Loucy (cell line): ENCODE measurements at regions not wholly inside any gene's neighbourhood (a gene's known extent, or its start where the extent isn't known, plus 50 kb on each side); places are given as distances from the start of the nearest gene placed in this dataset.
A peak's percentile ranks its signal among the peaks of the same experiment; 100 is the strongest.

ENCODE experiments used
- H2AFZ ChIP-seq: fragments of 200-600 bp; sonication (generic); 2 replicates; pipeline ENCODE4 v1.6.0; 2016; ENCODE audit warnings: antibody characterized with exemption, mild to moderate bottlenecking, low read length, moderate library complexity
- H3F3A ChIP-seq: fragments of 200-600 bp; 2 replicates; pipeline ENCODE4 v1.6.0; 2016; ENCODE audit warnings: antibody characterized with exemption, low read depth, mild to moderate bottlenecking
- H3K27me3 ChIP-seq: fragments of 200-600 bp; sonication (generic); 2 replicates; pipeline ENCODE4 v1.6.1; 2014; ENCODE audit warnings: low read length, mild to moderate bottlenecking; ENCODE audit not compliant: insufficient read depth, poor library complexity, severe bottlenecking
- H3K36me3 ChIP-seq: fragments of 200-600 bp; sonication (generic); 2 replicates; pipeline ENCODE4 v1.6.1; 2016; ENCODE audit warnings: low read length; ENCODE audit not compliant: insufficient read depth
- H3K4me1 ChIP-seq: fragments of 200-600 bp; sonication (generic); 2 replicates; pipeline ENCODE4 v1.5.1; 2014; ENCODE audit warnings: low read length, mild to moderate bottlenecking; ENCODE audit not compliant: insufficient read depth, poor library complexity, severe bottlenecking
- H3K4me2 ChIP-seq: fragments of 200-600 bp; sonication (generic); 2 replicates; pipeline ENCODE4 v1.6.0; 2014; ENCODE audit warnings: antibody characterized with exemption, low read length, low read depth, mild to moderate bottlenecking; ENCODE audit not compliant: poor library complexity, severe bottlenecking
- H3K4me3 ChIP-seq: fragments of 200-600 bp; sonication (generic); 2 replicates; pipeline ENCODE4 v1.5.1; 2014; ENCODE audit warnings: low read length, mild to moderate bottlenecking, mixed read lengths; ENCODE audit not compliant: poor library complexity, severe bottlenecking
- H3K79me2 ChIP-seq: fragments of 200-600 bp; sonication (generic); 2 replicates; pipeline ENCODE4 v1.6.1; 2014; ENCODE audit warnings: low read length; ENCODE audit not compliant: insufficient read depth
- H3K9ac ChIP-seq: fragments of 200-600 bp; sonication (generic); 2 replicates; pipeline ENCODE4 v1.6.0; 2014; ENCODE audit warnings: mild to moderate bottlenecking, low read depth, low read length, moderate library complexity; ENCODE audit not compliant: poor library complexity, severe bottlenecking
- H3K9me2 ChIP-seq: fragments of 200-600 bp; sonication (generic); replicated peaks from 2 replicates; pipeline ENCODE4 v1.6.1; 2016; ENCODE audit warnings: low read depth, low read length, mixed read lengths
- H3K9me3 ChIP-seq: fragments of 200-600 bp; sonication (generic); 2 replicates; pipeline ENCODE4 v1.6.1; 2014; ENCODE audit warnings: mild to moderate bottlenecking, antibody characterized with exemption, low read length, low read depth; ENCODE audit not compliant: insufficient read depth
- H4K20me1 ChIP-seq: fragments of 200-600 bp; sonication (generic); 2 replicates; pipeline ENCODE4 v1.6.0; 2014; ENCODE audit warnings: antibody characterized with exemption, low read length, mild to moderate bottlenecking; ENCODE audit not compliant: insufficient read depth, poor library complexity, severe bottlenecking
- EZH2phosphoT487 ChIP-seq: fragments of 200-600 bp; IDR thresholded peaks from 2 replicates; pipeline ENCODE4 v1.6.1; 2018; ENCODE audit warnings: antibody characterized with exemption, mild to moderate bottlenecking, moderate library complexity, borderline replicate concordance
- TF ChIP-seq, protein P1 (sequence below): fragments of 200-600 bp; sonication (generic); conservative IDR thresholded peaks from 2 replicates; pipeline ENCODE4 v1.5.1; 2014; ENCODE audit warnings: mild to moderate bottlenecking, antibody characterized with exemption, low read length

DNA sequence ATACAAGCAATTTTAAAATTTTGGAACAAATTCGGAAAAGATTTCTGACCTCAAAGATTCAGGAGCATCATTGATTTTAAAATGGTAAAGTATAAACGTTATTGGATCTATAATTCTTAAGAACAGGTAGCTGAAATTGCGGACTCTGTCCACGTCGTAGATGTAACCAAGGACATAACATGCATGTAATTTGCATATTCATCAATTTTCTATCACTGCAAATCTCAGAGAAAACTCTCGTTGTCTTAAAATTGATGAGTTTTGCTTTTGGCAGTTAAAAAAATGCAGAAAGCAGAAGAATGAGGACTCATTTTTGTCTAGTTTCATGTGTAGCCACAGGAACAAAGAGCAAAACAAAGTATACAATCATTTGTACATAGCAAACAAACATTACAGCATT, 1094.4 kb downstream of the SI start:
- Histone ChIP-seq H3K4me3 (no peak overlapping the region), H2AFZ (no peak overlapping the region), H3K4me1 (no peaks in the 10 kb centered on the region), H4K20me1 (no peaks in the 10 kb centered on the region), H3K9me2 (no peaks in the 10 kb centered on the region), H3F3A (no peaks in the 10 kb centered on the region), H3K36me3 (no peaks in the 10 kb centered on the region), H3K27me3 (no peaks in the 10 kb centered on the region), H3K79me2 (no peaks in the 10 kb centered on the region), H3K9ac (no peak overlapping the region), H3K4me2 (no peak overlapping the region), H3K9me3 (no peaks in the 10 kb centered on the region)
- TF ChIP-seq, protein P1, sequence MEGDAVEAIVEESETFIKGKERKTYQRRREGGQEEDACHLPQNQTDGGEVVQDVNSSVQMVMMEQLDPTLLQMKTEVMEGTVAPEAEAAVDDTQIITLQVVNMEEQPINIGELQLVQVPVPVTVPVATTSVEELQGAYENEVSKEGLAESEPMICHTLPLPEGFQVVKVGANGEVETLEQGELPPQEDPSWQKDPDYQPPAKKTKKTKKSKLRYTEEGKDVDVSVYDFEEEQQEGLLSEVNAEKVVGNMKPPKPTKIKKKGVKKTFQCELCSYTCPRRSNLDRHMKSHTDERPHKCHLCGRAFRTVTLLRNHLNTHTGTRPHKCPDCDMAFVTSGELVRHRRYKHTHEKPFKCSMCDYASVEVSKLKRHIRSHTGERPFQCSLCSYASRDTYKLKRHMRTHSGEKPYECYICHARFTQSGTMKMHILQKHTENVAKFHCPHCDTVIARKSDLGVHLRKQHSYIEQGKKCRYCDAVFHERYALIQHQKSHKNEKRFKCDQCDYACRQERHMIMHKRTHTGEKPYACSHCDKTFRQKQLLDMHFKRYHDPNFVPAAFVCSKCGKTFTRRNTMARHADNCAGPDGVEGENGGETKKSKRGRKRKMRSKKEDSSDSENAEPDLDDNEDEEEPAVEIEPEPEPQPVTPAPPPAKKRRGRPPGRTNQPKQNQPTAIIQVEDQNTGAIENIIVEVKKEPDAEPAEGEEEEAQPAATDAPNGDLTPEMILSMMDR, result no peak
- no peak for TF ChIP-seq EZH2phosphoT487

DNA sequence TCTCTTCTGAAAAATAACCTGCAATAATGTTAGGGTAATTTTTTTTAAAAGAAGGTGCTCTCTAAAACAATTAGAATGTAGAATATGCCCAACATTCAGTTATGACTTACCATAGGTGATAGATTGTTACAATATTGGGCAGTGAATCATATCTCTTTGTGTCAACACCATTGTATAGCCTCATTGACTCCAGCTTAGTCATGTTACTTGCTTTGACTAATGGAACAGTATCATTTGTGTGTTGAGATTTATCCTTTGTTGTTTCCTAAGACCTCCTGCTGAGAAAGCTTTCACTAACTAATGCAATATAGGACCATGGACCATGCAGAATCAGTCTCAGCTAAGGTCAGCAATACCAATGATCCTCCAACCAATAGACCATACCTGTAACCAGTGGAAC, 1106.4 kb downstream of the SI start:
- no peaks in the 10 kb centered on the region for H3K9me3 ChIP-seq
- no peak overlapping the region for H2AFZ ChIP-seq
- H3K4me2 ChIP-seq, result no peak overlapping the region
- no peaks in the 10 kb centered on the region for H3K36me3 ChIP-seq
- 0 out of 2 replicates have a peak, but pooled peaks cover 4% of the 10 kb centered on the region for H3K9me2 ChIP-seq
- TF ChIP-seq, protein P1, result no peak
- no peak for TF ChIP-seq EZH2phosphoT487
- H3K9ac ChIP-seq, result no peak overlapping the region
- no peaks in the 10 kb centered on the region for H3F3A ChIP-seq
- no peaks in the 10 kb centered on the region for H3K79me2 ChIP-seq
- no peaks in the 10 kb centered on the region for H3K27me3 ChIP-seq
- H3K4me3 ChIP-seq, result no peak overlapping the region
- no peaks in the 10 kb centered on the region for H3K4me1 ChIP-seq
- no peaks in the 10 kb centered on the region for H4K20me1 ChIP-seq

DNA sequence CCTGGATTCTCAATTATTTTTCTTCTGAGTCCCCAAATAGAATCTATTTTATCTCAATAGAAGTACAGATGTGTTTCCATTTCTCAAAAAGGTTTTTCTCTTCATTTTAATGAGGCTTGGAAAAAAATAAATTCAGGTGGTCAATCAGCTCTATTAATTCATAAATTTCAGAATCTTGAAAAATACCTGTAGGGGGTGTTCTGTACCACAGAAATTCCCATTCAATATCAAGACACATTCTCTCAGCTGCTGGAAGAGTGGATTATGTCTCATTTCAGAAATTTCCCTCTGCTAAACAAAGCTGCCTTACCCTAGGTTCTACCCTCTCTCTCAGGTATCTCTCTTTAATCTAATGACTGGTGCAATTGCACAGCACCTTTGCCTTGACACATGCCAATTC, 1121.2 kb downstream of the SI start:
- Histone ChIP-seq H4K20me1 (no peaks in the 10 kb centered on the region), H3K79me2 (no peaks in the 10 kb centered on the region)
- TF ChIP-seq EZH2phosphoT487, result no peak
- TF ChIP-seq, protein P1, result peak; percentile 45

More for the DNA sequence above, 1121.2 kb downstream of the SI start:
- H2AFZ ChIP-seq, result no peak overlapping the region
- no peak overlapping the region for H3K4me2 ChIP-seq
- no peaks in the 10 kb centered on the region for H3K27me3 ChIP-seq
- no peak overlapping the region for H3K9ac ChIP-seq
- H3F3A ChIP-seq, result no peaks in the 10 kb centered on the region
- H3K9me2 ChIP-seq, result no peaks in the 10 kb centered on the region
- H3K36me3 ChIP-seq, result no peaks in the 10 kb centered on the region
- no peaks in the 10 kb centered on the region for H3K4me1 ChIP-seq
- H3K9me3 ChIP-seq, result no peaks in the 10 kb centered on the region
- H3K4me3 ChIP-seq, result no peak overlapping the region
